HFFc6 (cell line): ENCODE measurements at regions not wholly inside any gene's neighbourhood (a gene's known extent, or its start where the extent isn't known, plus 50 kb on each side); places are given as distances from the start of the nearest gene placed in this dataset.
A peak's percentile ranks its signal among the peaks of the same experiment; 100 is the strongest.

ENCODE experiments used
- DNase-seq: peaks from one replicate; pipeline ENCODE4 v3.0.0-alpha.2; 2018
- H3K27ac Mint-ChIP-seq: 2 replicates; pipeline ENCODE4 v1.8.0; 2020; ENCODE audit warnings: mild to moderate bottlenecking, mixed read lengths
- H3K27me3 Mint-ChIP-seq: 2 replicates; pipeline ENCODE4 v1.8.0; 2021; ENCODE audit warnings: mild to moderate bottlenecking, moderate library complexity, mixed read lengths; ENCODE audit not compliant: insufficient read depth
- H3K36me3 Mint-ChIP-seq: 2 replicates; pipeline ENCODE4 v1.8.0; 2021; ENCODE audit warnings: low read depth, mixed read lengths
- H3K4me1 Mint-ChIP-seq: 2 replicates; pipeline ENCODE4 v1.8.0; 2020; ENCODE audit warnings: low read depth, mixed read lengths
- H3K4me3 Mint-ChIP-seq: 2 replicates; pipeline ENCODE4 v1.8.0; 2020; ENCODE audit warnings: mild to moderate bottlenecking, moderate library complexity, mixed read lengths
- H3K9me3 Mint-ChIP-seq: 2 replicates; pipeline ENCODE4 v1.8.0; 2020; ENCODE audit warnings: mild to moderate bottlenecking, mixed read lengths
- TF ChIP-seq, protein P1 (sequence below): fragments of 200-600 bp; sonication (generic); IDR thresholded peaks from 2 replicates; pipeline ENCODE4 v1.5.0; 2021; ENCODE audit warnings: antibody characterized with exemption, mild to moderate bottlenecking

DNA sequence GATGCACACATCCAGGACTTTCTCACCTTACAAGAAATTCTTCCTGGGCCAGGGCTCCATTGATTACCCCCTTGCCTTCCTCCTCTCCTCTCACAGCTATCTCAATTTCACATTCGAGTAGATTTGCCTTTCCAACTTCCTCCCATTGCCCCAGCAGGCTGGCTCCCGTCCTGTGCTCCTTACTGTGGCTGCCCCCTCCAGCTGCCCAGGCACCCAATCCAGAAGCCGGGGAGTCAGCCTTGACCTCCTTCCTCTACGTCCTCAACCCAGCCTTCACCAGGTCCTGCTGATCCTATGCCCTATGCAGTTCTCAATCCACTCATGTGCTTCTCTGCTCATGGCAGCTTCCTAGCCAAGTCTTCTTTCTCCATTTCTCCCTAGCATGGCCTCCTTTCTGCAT lies 85.7 kb upstream of the GPR26 start:
- H3K27ac Mint-ChIP-seq = no peak overlapping the region
- DNase-seq = no peak
- TF ChIP-seq, protein P1, sequence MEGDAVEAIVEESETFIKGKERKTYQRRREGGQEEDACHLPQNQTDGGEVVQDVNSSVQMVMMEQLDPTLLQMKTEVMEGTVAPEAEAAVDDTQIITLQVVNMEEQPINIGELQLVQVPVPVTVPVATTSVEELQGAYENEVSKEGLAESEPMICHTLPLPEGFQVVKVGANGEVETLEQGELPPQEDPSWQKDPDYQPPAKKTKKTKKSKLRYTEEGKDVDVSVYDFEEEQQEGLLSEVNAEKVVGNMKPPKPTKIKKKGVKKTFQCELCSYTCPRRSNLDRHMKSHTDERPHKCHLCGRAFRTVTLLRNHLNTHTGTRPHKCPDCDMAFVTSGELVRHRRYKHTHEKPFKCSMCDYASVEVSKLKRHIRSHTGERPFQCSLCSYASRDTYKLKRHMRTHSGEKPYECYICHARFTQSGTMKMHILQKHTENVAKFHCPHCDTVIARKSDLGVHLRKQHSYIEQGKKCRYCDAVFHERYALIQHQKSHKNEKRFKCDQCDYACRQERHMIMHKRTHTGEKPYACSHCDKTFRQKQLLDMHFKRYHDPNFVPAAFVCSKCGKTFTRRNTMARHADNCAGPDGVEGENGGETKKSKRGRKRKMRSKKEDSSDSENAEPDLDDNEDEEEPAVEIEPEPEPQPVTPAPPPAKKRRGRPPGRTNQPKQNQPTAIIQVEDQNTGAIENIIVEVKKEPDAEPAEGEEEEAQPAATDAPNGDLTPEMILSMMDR = no peak
- H3K9me3 Mint-ChIP-seq = no peaks in the 10 kb centered on the region
- no peak overlapping the region for H3K4me3 Mint-ChIP-seq
- H3K27me3 Mint-ChIP-seq = peaks cover 14% of the 10 kb centered on the region
- H3K4me1 Mint-ChIP-seq = peaks cover 5% of the 10 kb centered on the region; the same call in 1 of the 2 replicates
- no peaks in the 10 kb centered on the region for H3K36me3 Mint-ChIP-seq

DNA sequence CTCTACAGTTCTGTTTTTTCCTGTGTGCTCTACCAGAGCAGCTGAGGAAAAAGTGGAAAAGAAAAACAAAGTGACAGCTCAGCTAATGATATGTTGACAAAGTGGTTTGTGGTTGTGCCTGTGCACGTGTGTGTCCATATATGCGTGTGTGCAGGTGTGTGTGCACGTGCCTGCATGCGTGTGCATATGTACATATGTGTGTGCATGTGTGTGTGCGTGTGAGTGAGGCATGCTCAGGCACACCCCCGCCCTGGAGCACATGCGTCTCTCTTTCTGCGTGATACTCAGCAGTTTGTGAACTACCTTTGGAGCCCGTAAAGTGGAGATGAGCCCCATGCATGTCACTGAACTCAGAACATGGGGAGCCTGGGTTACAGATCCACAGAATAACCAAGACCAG lies 84.5 kb upstream of the GPR26 start:
- DNase-seq = no peak
- peaks cover 5% of the 10 kb centered on the region; the same call in 1 of the 2 replicates for H3K4me1 Mint-ChIP-seq
- TF ChIP-seq, protein P1 = no peak
- peaks cover 11% of the 10 kb centered on the region for H3K27me3 Mint-ChIP-seq
- H3K9me3 Mint-ChIP-seq = no peaks in the 10 kb centered on the region
- H3K27ac Mint-ChIP-seq = no peak overlapping the region
- no peak overlapping the region for H3K4me3 Mint-ChIP-seq
- no peaks in the 10 kb centered on the region for H3K36me3 Mint-ChIP-seq

DNA sequence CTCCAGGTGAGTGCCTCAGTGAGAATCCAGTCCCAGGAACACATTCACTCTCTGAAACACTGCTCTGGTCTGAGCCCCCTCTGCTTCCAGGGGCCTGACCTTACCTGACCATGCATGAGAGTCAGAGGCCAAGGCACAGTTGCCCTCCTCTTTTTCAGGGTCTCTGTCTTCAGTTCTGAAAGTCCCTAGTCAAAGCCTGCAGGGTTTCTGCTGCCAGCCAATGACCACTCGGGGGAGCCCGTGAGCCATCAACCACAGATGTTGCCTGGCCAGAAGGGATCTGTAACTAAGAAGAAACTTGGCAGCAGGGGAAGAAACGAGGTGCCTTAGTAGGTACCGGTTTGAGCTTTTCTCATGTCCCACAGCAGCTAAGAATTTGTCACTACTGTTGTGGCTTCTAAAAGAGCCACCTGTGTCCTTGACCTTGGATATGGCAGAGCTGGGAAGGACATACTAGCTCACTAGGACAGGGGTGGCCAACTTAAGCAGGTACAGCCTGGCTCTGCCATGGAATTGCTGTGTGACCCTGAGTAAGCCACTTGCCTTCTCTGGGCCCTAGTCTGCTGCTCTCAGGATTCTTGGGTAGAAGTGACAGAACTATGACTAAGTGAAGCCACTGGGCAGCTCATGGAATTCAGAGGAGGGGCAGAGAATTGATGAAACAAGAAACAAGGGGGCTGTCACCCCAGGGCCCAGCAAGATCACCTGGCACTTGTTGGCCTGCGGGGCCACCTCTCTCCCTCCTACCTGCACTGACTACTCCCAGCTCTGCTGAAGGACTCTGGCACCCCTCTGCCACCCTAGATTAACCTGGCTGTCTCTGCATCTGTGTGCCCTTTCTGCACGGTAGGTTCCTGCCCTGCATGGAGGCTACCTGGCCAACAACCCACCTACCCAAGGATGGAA lies 83.8 kb upstream of the GPR26 start:
- peaks cover 10% of the 10 kb centered on the region for H3K27me3 Mint-ChIP-seq
- H3K36me3 Mint-ChIP-seq = no peaks in the 10 kb centered on the region
- no peaks in the 10 kb centered on the region for H3K9me3 Mint-ChIP-seq
- peak; percentile 64 for DNase-seq
- H3K4me1 Mint-ChIP-seq = peaks cover 5% of the 10 kb centered on the region; the same call in 1 of the 2 replicates
- H3K27ac Mint-ChIP-seq = no peak overlapping the region
- TF ChIP-seq, protein P1 = peak; percentile 87
- no peak overlapping the region for H3K4me3 Mint-ChIP-seq

DNA sequence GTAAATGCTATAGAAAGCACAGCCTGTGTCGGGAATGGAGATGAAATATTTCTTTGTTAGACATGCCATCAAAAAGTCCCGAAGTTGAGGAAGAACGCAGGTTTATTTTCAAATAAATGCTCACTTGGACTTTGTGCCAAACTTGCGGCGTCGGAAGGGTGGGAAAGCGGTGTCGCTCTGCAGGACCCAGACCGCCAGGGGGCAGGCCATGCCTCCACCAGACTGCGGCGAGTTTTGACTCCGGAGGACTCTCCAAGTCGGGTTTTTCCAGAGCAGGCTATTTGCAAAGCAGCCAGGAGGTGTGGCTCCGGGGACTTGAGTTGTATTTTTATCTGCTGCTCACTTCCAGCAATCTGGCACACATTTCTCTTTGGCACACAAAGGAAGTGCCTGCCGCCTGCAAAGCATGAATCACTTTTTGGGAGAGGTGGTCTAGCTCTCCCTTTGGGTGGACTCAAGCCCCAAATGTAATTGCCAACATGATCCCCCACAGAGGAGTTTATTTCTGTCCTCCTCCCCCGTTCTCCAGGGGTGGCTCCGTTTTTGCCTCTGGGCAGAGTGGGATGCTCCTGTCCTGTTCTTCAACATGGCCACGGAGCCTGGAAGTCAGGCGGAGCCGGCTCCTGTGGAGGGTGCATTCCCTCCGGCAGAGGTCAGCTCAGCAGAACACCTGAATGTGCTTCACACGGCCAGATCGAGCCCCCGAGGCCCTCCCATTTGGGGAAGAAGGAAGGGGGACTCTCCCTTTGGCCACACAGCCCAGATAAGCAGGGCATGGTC lies 82.3 kb upstream of the GPR26 start:
- DNase-seq = peak; percentile 88
- no peaks in the 10 kb centered on the region for H3K9me3 Mint-ChIP-seq
- H3K4me3 Mint-ChIP-seq = peak overlapping the region; percentile 11; the same call in 1 of the 2 replicates
- no peak overlapping the region for H3K27ac Mint-ChIP-seq
- peaks cover 5% of the 10 kb centered on the region for H3K27me3 Mint-ChIP-seq
- TF ChIP-seq, protein P1 = peak; percentile 92
- no peaks in the 10 kb centered on the region for H3K36me3 Mint-ChIP-seq
- H3K4me1 Mint-ChIP-seq = peaks cover 5% of the 10 kb centered on the region; the same call in 1 of the 2 replicates

DNA sequence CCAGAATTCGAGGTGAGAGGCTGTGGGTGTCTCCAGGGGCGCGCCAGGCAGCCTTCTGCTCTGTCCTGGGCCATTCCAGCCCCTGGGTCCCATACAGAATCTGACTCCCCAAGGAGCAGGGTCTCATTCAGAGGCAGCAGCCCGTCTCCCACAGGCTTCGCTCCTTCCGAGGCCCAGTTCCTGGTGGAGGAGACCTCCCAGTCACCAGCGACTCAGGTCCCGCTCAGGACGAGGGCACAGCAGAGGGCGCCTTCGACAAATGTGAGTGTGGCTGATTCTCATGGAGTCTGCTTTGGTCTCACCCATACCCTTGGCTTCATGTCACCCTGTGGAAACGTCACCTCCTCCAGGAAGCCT lies 81.8 kb upstream of the GPR26 start:
- TF ChIP-seq, protein P1 = no peak
- Mint-ChIP-seq H3K4me3 (no peak overlapping the region), H3K9me3 (no peaks in the 10 kb centered on the region), H3K4me1 (peaks cover 5% of the 10 kb centered on the region; the same call in 1 of the 2 replicates), H3K36me3 (no peaks in the 10 kb centered on the region), H3K27me3 (peaks cover 5% of the 10 kb centered on the region), H3K27ac (no peak overlapping the region)
- no peak for DNase-seq
